ENCODE measurements at regions not wholly inside any gene's neighbourhood (a gene's known extent, or its start where the extent isn't known, plus 50 kb on each side); places are given as distances from the start of the nearest gene placed in this dataset.

- no peak for DNase-seq
Observed at GRCh38 chr20:20823476-20823881, 111.0 kb upstream of the RALGAPA2 start.

DNA sequence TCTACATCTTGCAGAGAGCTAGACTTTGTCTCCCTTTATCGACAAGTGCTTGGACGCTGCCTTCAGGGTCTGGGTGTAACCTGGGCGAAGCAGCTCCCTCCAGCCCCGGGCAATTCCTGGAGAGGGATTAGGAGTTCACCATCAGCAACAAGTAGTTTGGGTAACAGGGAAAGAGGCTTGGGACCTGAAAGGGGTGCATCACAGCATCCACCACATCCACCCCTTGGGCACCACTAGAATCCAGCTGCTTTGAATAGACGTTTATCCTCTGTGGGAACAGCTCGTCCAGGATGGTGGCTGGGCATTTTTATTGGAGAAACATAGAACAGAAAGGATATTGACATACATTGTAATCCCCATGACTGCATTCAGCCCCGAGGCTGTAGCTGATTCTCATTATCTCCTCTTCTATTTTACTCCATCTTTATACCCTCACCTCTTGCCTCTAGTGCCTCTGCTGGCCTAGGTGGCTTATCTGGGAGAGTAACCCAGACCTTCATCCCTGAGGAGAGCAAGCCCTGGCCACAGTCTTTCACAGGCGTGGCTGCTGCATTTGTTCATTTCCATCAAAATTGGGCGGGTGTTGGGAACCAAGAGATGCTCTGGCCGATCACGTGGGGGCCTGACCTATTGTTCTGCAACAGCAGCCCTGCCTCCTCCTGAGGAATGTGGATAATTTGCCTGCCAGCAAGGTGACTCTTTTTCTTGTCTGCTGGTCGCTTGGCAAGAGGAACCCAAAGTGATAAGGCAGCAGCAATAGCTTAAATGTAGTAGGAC lies 109.2 kb upstream of the RALGAPA2 start:
- no peak for DNase-seq

DNA sequence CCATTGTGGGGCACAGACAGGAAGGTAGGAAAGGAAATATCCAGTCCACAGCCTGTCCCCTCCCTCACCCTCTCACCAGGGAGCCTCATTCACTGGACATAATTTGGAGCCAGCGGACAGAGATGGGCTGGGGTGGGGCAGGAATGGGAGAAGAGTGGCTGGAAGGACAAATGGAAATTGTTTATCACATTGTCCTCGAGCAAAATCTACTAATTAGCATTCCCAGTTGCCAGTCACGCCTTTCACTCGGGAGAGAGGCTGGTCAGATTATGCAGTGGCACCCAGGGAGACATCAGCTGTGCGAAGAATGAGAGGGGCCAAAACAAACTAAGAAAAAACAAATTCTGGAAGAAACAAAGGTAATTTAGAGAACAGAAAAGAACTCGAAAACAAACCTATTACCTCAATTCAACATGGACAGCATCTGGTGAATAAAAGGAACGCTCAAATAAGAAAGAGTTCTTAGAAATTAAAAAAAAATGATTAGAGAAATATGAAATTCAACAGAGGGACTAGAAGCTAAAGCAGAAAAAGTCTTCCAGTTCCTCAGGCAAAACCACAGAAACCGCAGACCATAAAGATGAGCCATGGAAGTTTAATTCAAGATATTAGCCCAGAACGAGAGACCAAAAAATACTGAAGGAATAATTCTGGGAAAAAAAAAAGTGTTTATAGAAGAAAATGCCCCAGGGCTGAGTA lies 108.5 kb upstream of the RALGAPA2 start:
- DNase-seq, result no peak

DNA sequence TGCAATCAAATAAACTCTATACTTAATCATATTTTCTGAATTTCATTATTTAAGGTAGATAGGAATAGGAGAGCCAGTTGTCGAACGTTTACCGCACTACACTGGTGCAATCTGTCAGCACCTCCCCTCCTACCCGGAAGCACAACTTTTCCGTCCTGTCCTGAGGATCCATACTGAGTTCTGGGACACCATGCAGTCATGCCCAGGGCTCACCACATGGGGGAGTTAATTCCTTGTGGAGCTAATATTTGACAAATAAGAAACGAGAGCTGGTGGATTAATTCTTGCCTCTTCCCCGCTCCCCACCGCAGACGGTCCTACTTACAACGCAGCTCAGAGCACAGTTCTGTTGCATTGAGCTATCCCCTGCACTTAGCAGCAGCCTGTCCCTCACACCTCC lies 107.7 kb upstream of the RALGAPA2 start:
- peak in 1 of 2 experiments; percentile 22 for DNase-seq

DNA sequence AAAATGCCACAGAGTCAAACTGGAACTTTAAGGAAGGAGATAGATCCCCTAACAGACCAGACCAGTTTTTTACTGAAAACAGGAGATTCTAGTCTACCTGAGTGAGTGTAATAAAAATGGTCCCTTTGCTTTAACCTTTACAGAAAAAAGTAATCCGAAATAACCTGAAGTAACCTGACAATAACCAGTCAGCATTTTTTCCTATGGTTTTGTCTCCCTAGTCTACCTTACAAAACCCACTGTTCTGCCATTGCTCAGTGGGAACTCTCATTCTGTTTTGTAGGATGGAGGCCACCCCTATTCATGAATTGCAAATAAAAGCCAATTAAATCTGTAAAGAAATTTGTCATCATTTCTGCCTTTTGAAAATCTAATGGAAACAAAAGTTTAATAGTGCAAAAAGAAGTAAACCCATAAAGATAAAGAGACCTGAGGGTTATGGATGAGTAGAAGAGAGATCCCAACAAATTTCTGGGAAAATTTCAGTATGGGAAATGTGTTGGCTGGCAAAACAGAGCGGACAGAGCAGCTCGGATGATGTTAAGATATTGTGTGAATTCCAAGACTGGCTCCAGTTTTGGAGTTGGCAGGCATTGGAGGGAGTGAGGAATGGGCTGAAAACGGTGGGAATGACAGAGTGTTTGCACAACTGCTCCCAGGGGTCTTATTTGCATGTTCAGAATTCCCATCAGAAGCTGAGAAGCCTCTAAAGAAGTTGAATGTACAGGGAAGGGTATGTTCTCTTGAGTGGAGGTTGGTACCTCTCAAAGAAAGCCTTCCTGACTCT lies 104.7 kb upstream of the RALGAPA2 start:
- no peak for DNase-seq

- no peak for DNase-seq
Observed at GRCh38 chr20:20815711-20816455, 103.4 kb upstream of the RALGAPA2 start.

GRCh38 chr20:20814685-20815084 lies 102.2 kb upstream of the RALGAPA2 start:
- DNase-seq, result no peak

DNA sequence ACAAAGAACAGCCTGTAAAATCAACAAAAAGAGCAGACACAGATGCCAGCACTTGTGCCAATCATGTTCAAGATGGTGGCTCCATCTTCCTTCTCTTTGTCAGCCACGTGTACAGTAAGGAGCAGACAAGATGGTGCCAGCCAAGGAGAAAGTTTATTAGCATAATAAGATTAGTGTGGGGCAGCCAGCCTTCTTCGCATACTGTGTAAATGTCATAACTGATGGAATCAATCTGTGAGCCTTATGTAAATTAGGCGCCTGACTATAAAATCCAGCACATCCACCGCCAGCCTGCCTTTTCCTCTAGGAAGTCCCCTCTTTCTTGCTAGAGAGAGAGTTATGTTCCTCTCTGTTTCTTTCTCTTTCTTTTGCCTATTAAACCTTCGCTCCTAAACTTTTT lies 99.7 kb upstream of the RALGAPA2 start:
- no peak for DNase-seq

DNA sequence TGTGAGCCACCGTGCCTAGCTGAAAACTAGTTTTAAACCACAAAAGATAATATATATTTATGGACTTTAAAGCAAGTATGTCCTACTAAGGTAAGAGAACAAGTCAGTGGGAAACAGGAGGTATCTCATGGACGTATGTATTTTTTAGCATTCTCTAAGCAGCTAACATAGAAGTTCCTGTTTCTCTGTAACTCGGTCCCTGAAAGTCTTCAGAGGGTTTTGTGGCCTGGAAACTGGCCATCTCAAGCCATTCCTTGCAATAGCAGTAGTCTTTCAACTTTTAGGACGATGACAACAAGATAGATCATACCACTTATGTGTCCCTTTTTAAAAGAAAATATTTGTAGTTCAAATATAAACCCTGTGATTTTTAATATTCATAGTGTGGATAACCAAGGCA lies 95.6 kb upstream of the RALGAPA2 start:
- no peak for DNase-seq

- DNase-seq, result no peak
Observed at GRCh38 chr20:20806121-20807095, 94.0 kb upstream of the RALGAPA2 start.

DNA sequence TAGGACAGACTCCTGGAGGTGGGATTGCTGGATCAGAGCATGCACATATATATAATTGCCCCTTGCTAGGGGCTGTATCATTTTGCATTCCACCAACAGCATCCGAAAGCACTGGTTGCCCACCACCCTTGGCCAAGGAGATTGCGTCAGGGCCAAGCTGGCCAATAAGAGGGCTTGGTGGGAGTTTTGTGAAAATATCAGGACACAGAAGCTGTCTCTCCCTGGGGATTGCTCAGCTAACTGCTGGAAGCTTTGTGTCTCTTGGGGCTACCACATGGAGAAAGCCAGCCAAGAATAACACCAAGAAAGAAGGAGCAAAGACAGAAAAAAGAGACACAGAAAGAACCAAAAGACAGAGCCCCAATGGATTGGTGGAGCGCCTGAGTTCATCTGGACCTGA lies 90.6 kb upstream of the RALGAPA2 start:
- DNase-seq, result no peak

GRCh38 chr20:20802328-20802727 lies 89.9 kb upstream of the RALGAPA2 start:
- DNase-seq, result no peak

GRCh38 chr20:20799716-20800312 lies 87.4 kb upstream of the RALGAPA2 start:
- DNase-seq, result no peak

GRCh38 chr20:20797521-20798310 lies 85.3 kb upstream of the RALGAPA2 start:
- DNase-seq, result no peak

GRCh38 chr20:20796766-20797440 lies 84.5 kb upstream of the RALGAPA2 start:
- no peak for DNase-seq

DNA sequence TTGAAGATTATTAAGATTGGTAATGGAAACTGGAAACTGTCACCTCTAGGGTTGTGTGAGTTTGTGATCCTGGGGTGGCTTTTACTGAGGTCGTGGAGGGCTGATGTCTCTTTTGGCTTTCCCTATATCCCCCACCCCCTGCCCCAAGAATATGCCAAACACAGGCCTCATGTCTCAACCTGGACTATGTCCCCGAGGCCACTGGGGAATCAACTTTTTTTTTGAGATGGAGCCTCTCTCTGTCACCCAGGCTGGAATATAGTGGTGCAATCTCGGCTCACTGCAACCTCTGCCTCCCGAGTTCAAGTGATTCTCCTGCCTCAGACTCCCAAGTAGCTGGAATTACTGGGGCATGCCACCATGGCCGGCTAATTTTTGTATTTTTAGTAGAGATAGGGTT lies 83.3 kb upstream of the RALGAPA2 start:
- no peak for DNase-seq

GRCh38 chr20:20795119-20795518 lies 82.7 kb upstream of the RALGAPA2 start:
- DNase-seq, result no peak

DNA sequence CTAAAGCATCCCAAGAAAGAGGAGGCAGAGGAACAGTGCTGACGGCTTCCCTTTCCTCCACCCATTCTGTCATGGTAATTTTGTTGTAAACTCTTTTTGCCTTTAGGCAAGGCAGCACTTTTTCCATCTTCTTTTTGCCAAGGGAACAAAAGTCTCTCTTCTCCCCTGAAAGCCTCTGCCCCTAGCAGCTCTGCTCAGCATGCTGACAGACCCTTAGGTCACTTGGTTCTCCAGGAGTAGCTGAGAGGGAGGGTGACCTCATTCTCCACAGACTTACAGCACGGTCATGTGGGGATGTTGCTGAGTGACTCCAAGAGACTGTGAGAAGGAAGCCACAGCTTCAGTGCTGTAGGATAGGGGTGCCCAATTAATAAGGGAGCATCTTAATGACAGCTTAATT lies 81.1 kb upstream of the RALGAPA2 start:
- no peak for DNase-seq

- no peak for DNase-seq
Observed at GRCh38 chr20:20791664-20792568, 79.5 kb upstream of the RALGAPA2 start.

Data from SW 1271 (cell line).